Frontal cortex (tissue), 3 donors: ENCODE measurements at regions not wholly inside any gene's neighbourhood (a gene's known extent, or its start where the extent isn't known, plus 50 kb on each side); places are given as distances from the start of the nearest gene placed in this dataset.

Experiments
- DNase-seq, 2 donors: peaks; one replicate each; pipeline ENCODE4 v3.0.0; 2012; ENCODE audit warnings: low spot score in 2 of 2
- FAIRE-seq: peaks from 2 replicates; lab custom pipeline; 2012; peaks lifted over from hg19 to GRCh38; lab: Jason Lieb, UNC
- donor health status: control.
- donor health status: control.
- donor health status: control.

- FAIRE-seq: no peak
Measured at GRCh38 chr2:71807581-71808451, 339.8 kb downstream of the CYP26B1 start.

GRCh38 chr2:71806432-71806831 is 341.2 kb downstream of the CYP26B1 start:
- DNase-seq: no peak
- no peak for FAIRE-seq

More at GRCh38 chr2:71807581-71808451, 339.8 kb downstream of the CYP26B1 start:
- DNase-seq: no peak

GRCh38 chr2:71804281-71804751 is 343.3 kb downstream of the CYP26B1 start:
- FAIRE-seq: no peak
- DNase-seq: no peak

GRCh38 chr2:71803398-71803797 is 344.3 kb downstream of the CYP26B1 start:
- no peak for DNase-seq
- FAIRE-seq: no peak

- DNase-seq (no peak), FAIRE-seq (no peak)
Measured at GRCh38 chr2:71802556-71802955, 345.1 kb downstream of the CYP26B1 start.

GRCh38 chr2:71801969-71802368 is 345.7 kb downstream of the CYP26B1 start:
- DNase-seq (peak in 1 of 2 donors; percentile 50), FAIRE-seq (no peak)

GRCh38 chr2:71801556-71801955 is 346.1 kb downstream of the CYP26B1 start:
- DNase-seq (no peak), FAIRE-seq (no peak)

- no peak for FAIRE-seq
- DNase-seq: no peak
Measured at GRCh38 chr2:71800851-71801250, 346.8 kb downstream of the CYP26B1 start.

- FAIRE-seq: no peak
Measured at GRCh38 chr2:71800106-71800809, 346.9 kb downstream of the DYSF start.

GRCh38 chr2:71799013-71799575 is 345.7 kb downstream of the DYSF start:
- FAIRE-seq (no peak), DNase-seq (no peak)

More at GRCh38 chr2:71800106-71800809, 346.9 kb downstream of the DYSF start:
- no peak for DNase-seq

GRCh38 chr2:71798266-71799012 is 345.1 kb downstream of the DYSF start:
- FAIRE-seq (no peak), DNase-seq (peak in 1 of 2 donors; percentile 53)

GRCh38 chr2:71797035-71797810 is 343.9 kb downstream of the DYSF start:
- FAIRE-seq (no peak), DNase-seq (no peak)

GRCh38 chr2:71796174-71796593 is 342.8 kb downstream of the DYSF start:
- no peak for FAIRE-seq
- no peak for DNase-seq

GRCh38 chr2:71795486-71795885 is 342.1 kb downstream of the DYSF start:
- FAIRE-seq: no peak

GRCh38 chr2:71794611-71795010 is 341.2 kb downstream of the DYSF start:
- no peak for FAIRE-seq
- no peak for DNase-seq

More at GRCh38 chr2:71795486-71795885, 342.1 kb downstream of the DYSF start:
- DNase-seq: no peak

- DNase-seq: no peak
- FAIRE-seq: no peak
Measured at GRCh38 chr2:71793926-71794325, 340.6 kb downstream of the DYSF start.

GRCh38 chr2:71792926-71793761 is 339.8 kb downstream of the DYSF start:
- no peak for FAIRE-seq
- DNase-seq: no peak

GRCh38 chr2:71791501-71792135 is 338.3 kb downstream of the DYSF start:
- no peak for DNase-seq
- FAIRE-seq: no peak
